ENCODE measurements at regions not wholly inside any gene's neighbourhood (a gene's known extent, or its start where the extent isn't known, plus 50 kb on each side); places are given as distances from the start of the nearest gene placed in this dataset.

GRCh38 chr15:69852916-69853315 lies 244.8 kb downstream of the TLE3 start:
- DNase-seq, result no peak

- no peak for DNase-seq
These were observed 244.2 kb downstream of the TLE3 start for GRCh38 chr15:69853544-69853951.

- DNase-seq, result no peak
These were observed 243.7 kb downstream of the TLE3 start for GRCh38 chr15:69854001-69854400.

- DNase-seq, result no peak
These were observed 243.1 kb downstream of the TLE3 start for GRCh38 chr15:69854521-69855181.

- DNase-seq, result no peak
These were observed 242.3 kb downstream of the TLE3 start for GRCh38 chr15:69855258-69856000.

- DNase-seq, result no peak
These were observed 240.5 kb downstream of the TLE3 start for GRCh38 chr15:69857250-69857649.

- no peak for DNase-seq
These were observed 239.9 kb downstream of the TLE3 start for GRCh38 chr15:69857686-69858391.

GRCh38 chr15:69858456-69858855 lies 239.3 kb downstream of the TLE3 start:
- DNase-seq, result no peak

- DNase-seq, result no peak
These were observed 237.9 kb downstream of the TLE3 start for GRCh38 chr15:69859866-69860265.

- no peak for DNase-seq
These were observed 237.4 kb downstream of the TLE3 start for GRCh38 chr15:69860321-69860720.

GRCh38 chr15:69860921-69861320 lies 236.8 kb downstream of the TLE3 start:
- DNase-seq, result no peak

- no peak for DNase-seq
These were observed 236.2 kb downstream of the TLE3 start for GRCh38 chr15:69861331-69862171.

GRCh38 chr15:69862540-69862939 lies 235.2 kb downstream of the TLE3 start:
- no peak for DNase-seq

GRCh38 chr15:69863446-69863845 lies 234.3 kb downstream of the TLE3 start:
- DNase-seq, result no peak

GRCh38 chr15:69865369-69865768 lies 232.3 kb downstream of the TLE3 start:
- DNase-seq, result no peak

GRCh38 chr15:69868756-69869155 lies 229.0 kb downstream of the TLE3 start:
- DNase-seq, result no peak

GRCh38 chr15:69869291-69869690 lies 228.4 kb downstream of the TLE3 start:
- DNase-seq, result no peak

GRCh38 chr15:69869881-69870505 lies 227.7 kb downstream of the TLE3 start:
- DNase-seq, result peak in 1 of 2 experiments; percentile 5

- no peak for DNase-seq
These were observed 226.1 kb downstream of the TLE3 start for GRCh38 chr15:69871511-69872134.

- no peak for DNase-seq
These were observed 223.9 kb downstream of the TLE3 start for GRCh38 chr15:69873807-69874206.

GRCh38 chr15:69874321-69874720 lies 223.4 kb downstream of the TLE3 start:
- DNase-seq, result no peak

Data from NCI-H1930 (cell line).